AG09319 (cell line): ENCODE measurements at regions not wholly inside any gene's neighbourhood (a gene's known extent, or its start where the extent isn't known, plus 50 kb on each side); places are given as distances from the start of the nearest gene placed in this dataset.

Experiments used
- DNase-seq: peaks from one replicate; pipeline ENCODE4 v3.0.0-alpha.2; 2010; ENCODE audit warnings: low read depth; ENCODE audit errors: extremely low read depth
- TF ChIP-seq, protein P1 (sequence below): IDR thresholded peaks from 2 replicates; pipeline ENCODE4 v1.5.1; 2011; ENCODE audit warnings: low read depth, mild to moderate bottlenecking, inconsistent platforms, low read length, moderate library complexity

DNA sequence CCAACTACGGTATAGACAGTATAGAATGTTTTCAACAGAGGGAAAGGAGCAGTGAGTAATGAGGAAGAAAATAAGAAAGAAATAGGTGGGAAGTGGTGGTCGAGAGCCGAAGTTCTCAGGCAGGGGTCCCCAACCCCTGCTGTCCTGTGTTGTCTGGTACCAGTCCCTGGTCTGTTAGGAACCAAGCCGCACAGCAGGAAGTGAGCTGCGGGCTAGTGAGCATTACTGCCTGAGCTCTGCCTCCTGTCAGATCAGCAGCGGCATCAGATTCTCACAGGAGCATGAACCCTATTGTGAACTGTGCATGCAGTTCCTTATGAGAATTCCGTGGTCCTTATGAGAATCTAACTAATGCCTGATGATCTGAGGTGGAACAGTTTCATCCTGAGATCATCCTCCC lies 107.3 kb upstream of the PTPRR start:
- TF ChIP-seq, protein P1, sequence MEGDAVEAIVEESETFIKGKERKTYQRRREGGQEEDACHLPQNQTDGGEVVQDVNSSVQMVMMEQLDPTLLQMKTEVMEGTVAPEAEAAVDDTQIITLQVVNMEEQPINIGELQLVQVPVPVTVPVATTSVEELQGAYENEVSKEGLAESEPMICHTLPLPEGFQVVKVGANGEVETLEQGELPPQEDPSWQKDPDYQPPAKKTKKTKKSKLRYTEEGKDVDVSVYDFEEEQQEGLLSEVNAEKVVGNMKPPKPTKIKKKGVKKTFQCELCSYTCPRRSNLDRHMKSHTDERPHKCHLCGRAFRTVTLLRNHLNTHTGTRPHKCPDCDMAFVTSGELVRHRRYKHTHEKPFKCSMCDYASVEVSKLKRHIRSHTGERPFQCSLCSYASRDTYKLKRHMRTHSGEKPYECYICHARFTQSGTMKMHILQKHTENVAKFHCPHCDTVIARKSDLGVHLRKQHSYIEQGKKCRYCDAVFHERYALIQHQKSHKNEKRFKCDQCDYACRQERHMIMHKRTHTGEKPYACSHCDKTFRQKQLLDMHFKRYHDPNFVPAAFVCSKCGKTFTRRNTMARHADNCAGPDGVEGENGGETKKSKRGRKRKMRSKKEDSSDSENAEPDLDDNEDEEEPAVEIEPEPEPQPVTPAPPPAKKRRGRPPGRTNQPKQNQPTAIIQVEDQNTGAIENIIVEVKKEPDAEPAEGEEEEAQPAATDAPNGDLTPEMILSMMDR = no peak
- DNase-seq = no peak

GRCh38 chr12:71024827-71025226 lies 104.3 kb upstream of the PTPRR start:
- DNase-seq = no peak
- TF ChIP-seq, protein P1 = no peak

- TF ChIP-seq, protein P1 = no peak
- DNase-seq = no peak
Measured at GRCh38 chr12:71024281-71024680, 103.7 kb upstream of the PTPRR start.

DNA sequence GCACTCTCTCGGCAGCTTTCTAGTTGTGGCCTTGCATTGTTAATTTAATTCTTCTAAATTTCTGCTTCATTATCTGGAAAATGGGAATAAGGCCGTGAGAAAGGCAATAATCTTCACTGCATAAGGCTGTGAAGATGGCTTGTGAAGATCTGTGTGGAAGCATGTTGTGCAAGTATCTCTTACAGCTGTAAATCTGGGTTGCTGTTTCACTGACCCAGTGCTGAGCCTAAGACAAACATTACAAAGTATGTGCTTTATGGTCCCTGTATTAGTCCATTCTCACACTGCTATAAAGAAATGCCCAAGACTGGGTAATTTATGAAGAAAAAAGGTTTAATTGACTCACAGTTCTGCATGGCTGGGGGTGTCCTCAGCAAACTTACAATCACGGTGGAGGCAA lies 101.0 kb upstream of the PTPRR start:
- TF ChIP-seq, protein P1 = no peak
- DNase-seq = no peak

GRCh38 chr12:71019282-71019831 lies 98.8 kb upstream of the PTPRR start:
- no peak for DNase-seq
- TF ChIP-seq, protein P1 = no peak

GRCh38 chr12:71018682-71019081 lies 98.1 kb upstream of the PTPRR start:
- TF ChIP-seq, protein P1 = no peak
- no peak for DNase-seq

GRCh38 chr12:71014180-71014785 lies 93.7 kb upstream of the PTPRR start:
- TF ChIP-seq, protein P1 = peak; percentile 39
- DNase-seq = no peak
